Neuronal stem cell (in vitro differentiated cells): ENCODE measurements at regions not wholly inside any gene's neighbourhood (a gene's known extent, or its start where the extent isn't known, plus 50 kb on each side); places are given as distances from the start of the nearest gene placed in this dataset. TPM values are rescaled to one million over a fixed set of nuclear protein-coding genes. Genes with fewer than 3 reads are reported as not detected.

Source experiments
- small RNA-seq: library from polyadenylated mRNA; stranded (forward); fragments of <200 nt; extraction: miRNeasy Mini kit (QIAGEN cat#:217004); gene quantifications from one replicate; pipeline ENCODE3, GENCODE V24; 2013; ENCODE audit not compliant: insufficient read depth

Small RNA genes in the stretch of these regions (small RNA-seq; reads per million reads assigned to genes)
- gene RN7SL705P: not detected
